Mesenchymal stem cell (in vitro differentiated cells and primary cell): ENCODE measurements at regions not wholly inside any gene's neighbourhood (a gene's known extent, or its start where the extent isn't known, plus 50 kb on each side); places are given as distances from the start of the nearest gene placed in this dataset.

Experiments used
- DNase-seq: peaks from one replicate; pipeline ENCODE4 v3.0.0-alpha.2; 2013
- H2AFZ ChIP-seq: one replicate; pipeline ENCODE4 v1.6.1; 2013; ENCODE audit warnings: low read depth, mild to moderate bottlenecking, control low read depth, inconsistent platforms, low read length, moderate library complexity
- H2AK5ac ChIP-seq: 2 replicates; pipeline ENCODE4 v1.6.1; 2013; ENCODE audit warnings: low read length, moderate library complexity, mild to moderate bottlenecking, inconsistent platforms; ENCODE audit not compliant: severe bottlenecking
- H2BK120ac ChIP-seq: one replicate; pipeline ENCODE4 v1.6.1; 2013; ENCODE audit warnings: low read depth, mild to moderate bottlenecking, inconsistent platforms, low read length, moderate library complexity
- H2BK12ac ChIP-seq, 2 experiments: one replicate each; pipeline ENCODE4 v1.6.1; 2013; ENCODE audit warnings: inconsistent platforms in 2 of 2, low read length in 2 of 2, mild to moderate bottlenecking in 2 of 2, moderate library complexity in 2 of 2, control low read depth in 1 of 2
- H2BK15ac ChIP-seq: one replicate; pipeline ENCODE4 v1.6.1; 2013; ENCODE audit warnings: mild to moderate bottlenecking, low read depth, inconsistent platforms; ENCODE audit not compliant: poor library complexity, severe bottlenecking
- H2BK5ac ChIP-seq: 2 replicates; pipeline ENCODE4 v1.6.1; 2013; ENCODE audit warnings: low read depth, mild to moderate bottlenecking, low read length, control low read depth, inconsistent platforms; ENCODE audit not compliant: poor library complexity, severe bottlenecking
- H3K14ac ChIP-seq, 2 experiments: one replicate each; pipeline ENCODE4 v1.6.1; 2013; ENCODE audit warnings: inconsistent platforms in 2 of 2, low read length in 2 of 2, control low read depth in 1 of 2, mild to moderate bottlenecking in 1 of 2, moderate library complexity in 1 of 2
- H3K18ac ChIP-seq, 2 experiments: one replicate each; pipeline ENCODE4 v1.6.1; 2013; ENCODE audit warnings: inconsistent platforms in 2 of 2, low read length in 2 of 2, control low read depth in 1 of 2, low read depth in 1 of 2, mild to moderate bottlenecking in 1 of 2
- H3K23ac ChIP-seq, 2 experiments: one replicate each; pipeline ENCODE4 v1.6.1; 2013; ENCODE audit warnings: inconsistent platforms in 2 of 2, low read length in 2 of 2, mild to moderate bottlenecking in 2 of 2, moderate library complexity in 2 of 2, control low read depth in 1 of 2
- H3K27ac ChIP-seq: 2 replicates; pipeline ENCODE4 v1.5.1; 2013; ENCODE audit warnings: mild to moderate bottlenecking, moderate library complexity, low read length, control low read depth, inconsistent platforms; ENCODE audit not compliant: poor library complexity, severe bottlenecking
- H3K27me3 ChIP-seq, 2 experiments: 2 replicates each; pipeline versions ENCODE4 v1.6.1 to v1.7.0; 2013; ENCODE audit warnings: low read length in 2 of 2, mild to moderate bottlenecking in 2 of 2, moderate library complexity in 2 of 2, control low read depth in 1 of 2, inconsistent platforms in 1 of 2; ENCODE audit not compliant: control insufficient read depth in 1 of 2, insufficient read depth in 1 of 2
- H3K36me3 ChIP-seq, 2 experiments: 2 replicates each; pipeline versions ENCODE4 v1.6.1 to v1.7.0; 2013; ENCODE audit warnings: low read length in 2 of 2, control low read depth in 1 of 2, inconsistent platforms in 1 of 2, low read depth in 1 of 2, mild to moderate bottlenecking in 1 of 2; ENCODE audit not compliant: insufficient read depth in 2 of 2, control insufficient read depth in 1 of 2
- H3K4ac ChIP-seq, 2 experiments: one replicate each; pipeline ENCODE4 v1.6.1; 2013; ENCODE audit warnings: inconsistent platforms in 2 of 2, low read length in 2 of 2, mild to moderate bottlenecking in 2 of 2, moderate library complexity in 2 of 2, control low read depth in 1 of 2, low read depth in 1 of 2
- H3K4me1 ChIP-seq: 2 replicates; pipeline ENCODE4 v1.6.1; 2013; ENCODE audit warnings: low read depth, low read length, control low read depth; ENCODE audit not compliant: control insufficient read depth, insufficient read depth
- H3K4me2 ChIP-seq: 2 replicates; pipeline ENCODE4 v1.6.1; 2013; ENCODE audit warnings: low read length, mild to moderate bottlenecking, inconsistent platforms; ENCODE audit not compliant: poor library complexity, severe bottlenecking
- H3K4me3 ChIP-seq, 2 experiments: 2 replicates each; pipeline versions ENCODE4 v1.5.1 to v1.7.0; 2013; ENCODE audit warnings: low read length in 2 of 2, mild to moderate bottlenecking in 2 of 2, control low read depth in 1 of 2, low read depth in 1 of 2; ENCODE audit not compliant: insufficient read depth in 1 of 2
- H3K79me1 ChIP-seq: replicated peaks from 2 replicates; pipeline ENCODE4 v1.6.1; 2013; ENCODE audit warnings: mild to moderate bottlenecking, control low read depth, low read length, inconsistent platforms; ENCODE audit not compliant: poor library complexity, severe bottlenecking
- H3K9ac ChIP-seq: 2 replicates; pipeline ENCODE4 v1.7.0; 2013; ENCODE audit warnings: mild to moderate bottlenecking, low read length, moderate library complexity
- H3K9me3 ChIP-seq: 2 replicates; pipeline ENCODE4 v1.7.0; 2013; ENCODE audit warnings: mild to moderate bottlenecking, low read length; ENCODE audit not compliant: control insufficient read depth
- H4K8ac ChIP-seq: one replicate; pipeline ENCODE4 v1.6.1; 2013; ENCODE audit warnings: inconsistent platforms, mild to moderate bottlenecking, low read length, moderate library complexity
- H4K91ac ChIP-seq: one replicate; pipeline ENCODE4 v1.6.1; 2013; ENCODE audit warnings: mild to moderate bottlenecking, low read length, inconsistent platforms
- WGBS: methylation state at CpG from one replicate; pipeline ENCODE4 v1.1.7; 2013; ENCODE audit warnings: mixed read lengths; 5-methylcytosine and 5-hydroxymethylcytosine counted together

- Histone ChIP-seq H3K9me3 (no peaks in the 10 kb centered on the region), H3K23ac (no peak overlapping the region), H3K14ac (no peak overlapping the region), H3K4me3 (no peak overlapping the region), H4K8ac (no peak overlapping the region), H2BK15ac (no peak overlapping the region), H4K91ac (no peak overlapping the region), H2BK5ac (no peak overlapping the region), H2BK120ac (no peak overlapping the region), H3K79me1 (no peaks in the 10 kb centered on the region), H2AK5ac (no peak overlapping the region), H3K27me3 (peaks cover 0 to 3% of the 10 kb centered on the region in 2 experiments), H2AFZ (no peak overlapping the region), H3K18ac (no peak overlapping the region), H3K27ac (no peak overlapping the region), H3K4me1 (peaks cover 2% of the 10 kb centered on the region), H3K4me2 (no peak overlapping the region), H3K9ac (no peak overlapping the region), H3K4ac (no peak overlapping the region), H3K36me3 (no peaks in the 10 kb centered on the region), H2BK12ac (no peak overlapping the region)
- DNase-seq, result no peak
- 68% methylated on average over 3 of the region's 4 CpGs for WGBS
Measured at GRCh38 chr5:39905356-39905755, 480.6 kb upstream of the DAB2 start.

GRCh38 chr5:39902626-39903025 is 477.8 kb upstream of the DAB2 start:
- 95% methylated on average over 2 of the region's 2 CpGs for WGBS
- no peak for DNase-seq

GRCh38 chr5:39898731-39899130 is 474.0 kb upstream of the DAB2 start:
- no peak overlapping the region for H2BK15ac ChIP-seq
- H3K4ac ChIP-seq, result no peak overlapping the region
- no peak overlapping the region for H3K4me2 ChIP-seq
- no peaks in the 10 kb centered on the region for H3K9me3 ChIP-seq
- no peak overlapping the region for H4K91ac ChIP-seq
- WGBS, result 84% methylated on average over 1 of the region's 1 CpG
- no peak overlapping the region for H2AFZ ChIP-seq
- H3K4me1 ChIP-seq, result no peaks in the 10 kb centered on the region
- H3K23ac ChIP-seq, result no peak overlapping the region
- H3K79me1 ChIP-seq, result no peaks in the 10 kb centered on the region
- no peak overlapping the region for H4K8ac ChIP-seq
- H2BK5ac ChIP-seq, result no peak overlapping the region
- H3K14ac ChIP-seq, result no peak overlapping the region
- no peak overlapping the region for H3K9ac ChIP-seq
- no peak overlapping the region for H2AK5ac ChIP-seq
- H3K18ac ChIP-seq, result no peak overlapping the region
- no peak overlapping the region for H2BK120ac ChIP-seq
- H3K4me3 ChIP-seq, result no peak overlapping the region
- no peaks in the 10 kb centered on the region for H3K36me3 ChIP-seq
- DNase-seq, result no peak
- H3K27ac ChIP-seq, result no peak overlapping the region
- no peak overlapping the region for H2BK12ac ChIP-seq
- H3K27me3 ChIP-seq, result no peaks in the 10 kb centered on the region

More at GRCh38 chr5:39902626-39903025, 477.8 kb upstream of the DAB2 start:
- H3K23ac ChIP-seq, result no peak overlapping the region
- H4K8ac ChIP-seq, result no peak overlapping the region
- H2BK5ac ChIP-seq, result no peak overlapping the region
- H3K4ac ChIP-seq, result no peak overlapping the region
- no peak overlapping the region for H2AFZ ChIP-seq
- no peak overlapping the region for H3K4me2 ChIP-seq
- no peak overlapping the region for H2BK12ac ChIP-seq
- H4K91ac ChIP-seq, result no peak overlapping the region
- no peak overlapping the region for H3K4me3 ChIP-seq
- no peak overlapping the region for H2BK15ac ChIP-seq
- H2BK120ac ChIP-seq, result no peak overlapping the region
- H3K27me3 ChIP-seq, result peaks cover 0 to 3% of the 10 kb centered on the region in 2 experiments
- no peaks in the 10 kb centered on the region for H3K9me3 ChIP-seq
- no peaks in the 10 kb centered on the region for H3K79me1 ChIP-seq
- no peak overlapping the region for H2AK5ac ChIP-seq
- H3K36me3 ChIP-seq, result no peaks in the 10 kb centered on the region
- H3K4me1 ChIP-seq, result peaks cover 2% of the 10 kb centered on the region
- no peak overlapping the region for H3K14ac ChIP-seq
- H3K18ac ChIP-seq, result no peak overlapping the region
- no peak overlapping the region for H3K27ac ChIP-seq
- H3K9ac ChIP-seq, result no peak overlapping the region

DNA sequence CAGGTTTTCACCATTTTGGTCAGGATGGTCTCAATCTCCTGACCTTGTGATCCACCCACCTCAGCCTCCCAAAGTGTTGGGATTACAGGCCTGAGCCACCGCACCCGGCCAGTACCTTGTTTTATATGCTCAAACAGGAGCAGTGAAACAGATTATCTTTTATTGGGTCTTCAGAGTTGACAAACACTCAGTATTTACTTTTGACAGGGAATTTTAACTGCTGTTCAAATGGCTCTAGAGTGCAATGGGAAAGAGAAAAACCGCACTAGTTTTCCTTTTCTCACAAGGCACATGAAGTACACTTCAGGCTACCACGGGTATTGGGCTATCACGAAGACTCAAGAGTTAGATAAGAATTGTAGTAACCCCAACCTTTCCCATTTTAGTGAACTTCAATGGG is 471.9 kb upstream of the DAB2 start:
- no peak for DNase-seq
- no peak overlapping the region for H4K8ac ChIP-seq
- H3K14ac ChIP-seq, result no peak overlapping the region
- H3K36me3 ChIP-seq, result no peaks in the 10 kb centered on the region
- WGBS, result 64% methylated on average over 2 of the region's 5 CpGs
- no peak overlapping the region for H2AFZ ChIP-seq
- H2BK120ac ChIP-seq, result no peak overlapping the region
- no peak overlapping the region for H3K18ac ChIP-seq
- no peak overlapping the region for H3K4me2 ChIP-seq
- H3K4me3 ChIP-seq, result no peak overlapping the region
- no peak overlapping the region for H2BK12ac ChIP-seq
- H3K4ac ChIP-seq, result no peak overlapping the region
- H3K27ac ChIP-seq, result no peak overlapping the region
- no peaks in the 10 kb centered on the region for H3K9me3 ChIP-seq
- no peak overlapping the region for H2BK5ac ChIP-seq
- no peaks in the 10 kb centered on the region for H3K4me1 ChIP-seq
- no peak overlapping the region for H3K9ac ChIP-seq
- no peak overlapping the region for H3K23ac ChIP-seq
- no peak overlapping the region for H4K91ac ChIP-seq
- no peak overlapping the region for H2BK15ac ChIP-seq
- H2AK5ac ChIP-seq, result no peak overlapping the region
- no peaks in the 10 kb centered on the region for H3K79me1 ChIP-seq
- H3K27me3 ChIP-seq, result no peaks in the 10 kb centered on the region
